Immature natural killer cell (primary cell): ENCODE measurements at regions not wholly inside any gene's neighbourhood (a gene's known extent, or its start where the extent isn't known, plus 50 kb on each side); places are given as distances from the start of the nearest gene placed in this dataset.

Experiments
- DNase-seq, 3 donors: peaks; one replicate each; pipeline ENCODE4 v3.0.0; 2022; ENCODE audit warnings: mixed read lengths in 1 of 3
- H3K27ac Mint-ChIP-seq, 6 donors: one replicate each; pipeline ENCODE4 v1.8.0; 2020; ENCODE audit warnings: mixed read lengths in 6 of 6, mild to moderate bottlenecking in 5 of 6, inconsistent platforms in 4 of 6, moderate library complexity in 3 of 6
- H3K27me3 Mint-ChIP-seq, 3 donors: one replicate each; pipeline ENCODE4 v1.8.0; 2020 to 2021; ENCODE audit warnings: low read depth in 3 of 3, mild to moderate bottlenecking in 3 of 3, mixed read lengths in 3 of 3, moderate library complexity in 3 of 3, inconsistent platforms in 1 of 3
- H3K36me3 Mint-ChIP-seq, 3 donors: one replicate each; pipeline ENCODE4 v1.8.0; 2020; ENCODE audit warnings: mixed read lengths in 3 of 3, inconsistent platforms in 2 of 3, mild to moderate bottlenecking in 2 of 3
- H3K4me1 Mint-ChIP-seq, 2 donors: one replicate each; pipeline ENCODE4 v1.8.0; 2020; ENCODE audit warnings: inconsistent platforms in 2 of 2, mild to moderate bottlenecking in 2 of 2, mixed read lengths in 2 of 2, moderate library complexity in 1 of 2
- H3K4me3 Mint-ChIP-seq, 5 donors: one replicate each; pipeline ENCODE4 v1.8.0; 2020; ENCODE audit warnings: mild to moderate bottlenecking in 5 of 5, mixed read lengths in 5 of 5, inconsistent platforms in 3 of 5, moderate library complexity in 3 of 5
- H3K9me3 Mint-ChIP-seq, 6 donors: one replicate each; pipeline ENCODE4 v1.8.0; 2020; ENCODE audit warnings: mild to moderate bottlenecking in 6 of 6, mixed read lengths in 6 of 6, inconsistent platforms in 4 of 6, moderate library complexity in 3 of 6

GRCh38 chr3:76582632-76583378 is 457.1 kb upstream of the ROBO2 start:
- H3K4me3 Mint-ChIP-seq: no peak overlapping the region
- no peak for DNase-seq
- no peaks in the 10 kb centered on the region for H3K4me1 Mint-ChIP-seq
- peaks cover 14 to 67% (median 21%) of the 10 kb centered on the region in 6 donors for H3K9me3 Mint-ChIP-seq
- H3K36me3 Mint-ChIP-seq: no peaks in the 10 kb centered on the region
- peaks cover 2% of the 10 kb centered on the region in 3 donors for H3K27me3 Mint-ChIP-seq
- H3K27ac Mint-ChIP-seq: no peak overlapping the region

DNA sequence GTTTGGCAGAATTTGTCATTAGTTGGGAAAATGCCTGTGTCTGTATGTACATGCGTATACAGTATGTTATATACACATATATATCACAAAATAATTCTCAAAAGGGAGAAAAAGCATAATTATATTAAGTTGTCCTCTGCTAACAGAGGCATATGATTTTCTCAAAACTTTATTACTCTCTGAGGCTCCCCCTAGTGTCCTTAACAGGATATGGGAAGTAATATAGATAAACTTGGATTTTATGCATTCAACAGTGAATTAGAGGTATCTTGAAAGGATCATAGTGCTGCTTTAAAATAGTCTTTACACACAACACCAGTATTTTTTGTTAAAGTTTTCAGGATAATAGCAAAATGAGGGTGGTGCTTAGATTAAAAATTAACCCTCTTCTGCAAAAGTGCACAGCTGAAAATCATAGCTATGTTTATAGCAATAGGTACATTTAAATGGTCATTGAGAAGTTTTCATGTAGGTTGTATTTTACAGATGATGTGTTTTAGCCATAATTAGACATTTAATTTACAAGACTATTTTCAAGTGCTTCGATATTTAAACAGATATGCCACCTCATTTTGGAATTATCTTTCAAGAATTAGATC is 454.0 kb upstream of the ROBO2 start:
- Mint-ChIP-seq H3K4me1 (no peaks in the 10 kb centered on the region), H3K9me3 (peaks cover 8 to 46% (median 15%) of the 10 kb centered on the region in 6 donors), H3K36me3 (no peaks in the 10 kb centered on the region), H3K27ac (no peak overlapping the region), H3K27me3 (peaks cover 0 to 2% (median 0%) of the 10 kb centered on the region in 3 donors), H3K4me3 (no peak overlapping the region)
- no peak for DNase-seq

- no peak for DNase-seq
- Mint-ChIP-seq H3K27me3 (no peaks in the 10 kb centered on the region), H3K4me1 (no peaks in the 10 kb centered on the region), H3K4me3 (no peak overlapping the region), H3K27ac (no peak overlapping the region), H3K36me3 (no peaks in the 10 kb centered on the region), H3K9me3 (peaks cover 8 to 44% (median 15%) of the 10 kb centered on the region in 6 donors)
Measured at GRCh38 chr3:76586471-76586870, 453.4 kb upstream of the ROBO2 start.

GRCh38 chr3:76610150-76610549 is 429.7 kb upstream of the ROBO2 start:
- H3K27ac Mint-ChIP-seq: no peak overlapping the region
- peaks cover 0 to 2% (median 0%) of the 10 kb centered on the region in 3 donors for H3K27me3 Mint-ChIP-seq
- H3K36me3 Mint-ChIP-seq: no peaks in the 10 kb centered on the region
- H3K9me3 Mint-ChIP-seq: peaks cover 2 to 35% (median 13%) of the 10 kb centered on the region in 6 donors
- no peak overlapping the region for H3K4me3 Mint-ChIP-seq
- DNase-seq: no peak
- H3K4me1 Mint-ChIP-seq: no peaks in the 10 kb centered on the region

DNA sequence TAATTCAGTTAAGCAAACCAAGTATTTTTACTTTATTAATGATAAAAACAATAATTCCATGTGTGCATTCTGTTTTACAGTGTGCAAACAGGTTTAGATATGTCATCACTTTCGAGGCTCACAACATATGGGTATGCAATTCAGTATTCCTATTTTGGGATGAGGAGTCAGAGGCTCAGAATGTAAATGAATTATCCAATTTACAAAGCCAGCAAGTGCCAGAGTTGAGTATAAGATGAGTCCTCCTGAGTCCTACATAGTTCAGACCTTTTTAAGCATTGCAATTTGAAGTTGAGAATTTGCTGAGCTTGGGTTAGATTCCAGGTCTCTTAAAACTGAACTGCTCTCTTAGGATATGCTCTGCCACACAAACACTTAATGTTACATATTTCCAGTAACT is 424.2 kb upstream of the ROBO2 start:
- no peaks in the 10 kb centered on the region for H3K4me1 Mint-ChIP-seq
- DNase-seq: no peak
- H3K9me3 Mint-ChIP-seq: peaks cover 7 to 36% (median 14%) of the 10 kb centered on the region in 6 donors
- H3K27ac Mint-ChIP-seq: no peak overlapping the region
- H3K4me3 Mint-ChIP-seq: no peak overlapping the region
- H3K36me3 Mint-ChIP-seq: no peaks in the 10 kb centered on the region
- H3K27me3 Mint-ChIP-seq: peaks cover 0 to 2% (median 0%) of the 10 kb centered on the region in 3 donors

GRCh38 chr3:76624164-76624563 is 415.7 kb upstream of the ROBO2 start:
- H3K36me3 Mint-ChIP-seq: peaks cover 0 to 4% (median 0%) of the 10 kb centered on the region in 3 donors
- DNase-seq: no peak
- no peak overlapping the region for H3K4me3 Mint-ChIP-seq
- H3K4me1 Mint-ChIP-seq: no peaks in the 10 kb centered on the region
- no peaks in the 10 kb centered on the region for H3K27me3 Mint-ChIP-seq
- peaks cover 12 to 50% (median 33%) of the 10 kb centered on the region in 6 donors for H3K9me3 Mint-ChIP-seq
- no peak overlapping the region for H3K27ac Mint-ChIP-seq

GRCh38 chr3:76627236-76627635 is 412.7 kb upstream of the ROBO2 start:
- H3K4me3 Mint-ChIP-seq: no peak overlapping the region
- peaks cover 12 to 57% (median 34%) of the 10 kb centered on the region in 6 donors for H3K9me3 Mint-ChIP-seq
- no peaks in the 10 kb centered on the region for H3K27me3 Mint-ChIP-seq
- H3K27ac Mint-ChIP-seq: no peak overlapping the region
- DNase-seq: no peak
- H3K36me3 Mint-ChIP-seq: peaks cover 0 to 4% (median 3%) of the 10 kb centered on the region in 3 donors
- no peaks in the 10 kb centered on the region for H3K4me1 Mint-ChIP-seq

- no peak overlapping the region for H3K4me3 Mint-ChIP-seq
- no peak overlapping the region for H3K27ac Mint-ChIP-seq
- H3K27me3 Mint-ChIP-seq: no peaks in the 10 kb centered on the region
- H3K36me3 Mint-ChIP-seq: peaks cover 0 to 3% (median 0%) of the 10 kb centered on the region in 3 donors
- DNase-seq: no peak
- peaks cover 5 to 48% (median 26%) of the 10 kb centered on the region in 6 donors for H3K9me3 Mint-ChIP-seq
- H3K4me1 Mint-ChIP-seq: no peaks in the 10 kb centered on the region
Measured at GRCh38 chr3:76631251-76631650, 408.6 kb upstream of the ROBO2 start.

- no peaks in the 10 kb centered on the region for H3K27me3 Mint-ChIP-seq
- H3K9me3 Mint-ChIP-seq: peaks cover 0 to 34% (median 22%) of the 10 kb centered on the region in 6 donors
- H3K4me3 Mint-ChIP-seq: no peak overlapping the region
- no peak for DNase-seq
- H3K4me1 Mint-ChIP-seq: no peaks in the 10 kb centered on the region
- H3K27ac Mint-ChIP-seq: no peak overlapping the region
- no peaks in the 10 kb centered on the region for H3K36me3 Mint-ChIP-seq
Measured at GRCh38 chr3:76638006-76638405, 401.9 kb upstream of the ROBO2 start.

DNA sequence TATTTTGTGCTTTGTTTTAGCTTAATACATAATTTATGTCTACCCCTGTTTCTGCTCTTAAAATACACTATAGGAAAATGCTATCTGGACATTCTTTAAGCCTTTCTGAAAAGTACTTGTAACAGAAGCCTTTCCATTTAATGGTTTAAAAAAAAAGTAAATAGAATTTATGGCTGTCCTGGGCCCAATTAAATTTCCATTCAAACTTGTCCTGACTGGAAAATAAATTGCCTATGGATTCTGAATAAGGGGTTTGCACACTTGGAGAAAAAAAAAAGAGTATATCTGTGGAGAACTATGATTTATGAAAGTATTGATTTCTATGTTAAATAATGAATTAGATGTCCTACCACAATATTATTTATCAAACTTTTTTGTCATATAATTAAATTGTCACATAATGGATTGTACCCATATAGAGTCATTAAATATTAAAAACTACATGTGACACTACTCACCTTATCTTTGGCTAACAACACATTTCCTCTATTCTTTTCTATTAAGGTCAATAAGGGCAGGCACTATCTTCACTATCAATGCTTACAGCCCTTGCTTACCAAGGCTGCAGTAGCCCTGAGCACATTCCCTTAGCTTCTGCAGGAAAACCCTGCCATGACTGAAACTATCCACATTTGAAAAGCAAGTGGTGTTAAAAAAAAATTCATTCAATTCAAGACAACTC is 396.1 kb upstream of the ROBO2 start:
- H3K27me3 Mint-ChIP-seq: no peaks in the 10 kb centered on the region
- no peak overlapping the region for H3K4me3 Mint-ChIP-seq
- no peak for DNase-seq
- H3K36me3 Mint-ChIP-seq: no peaks in the 10 kb centered on the region
- no peak overlapping the region for H3K27ac Mint-ChIP-seq
- peaks cover 9 to 47% (median 21%) of the 10 kb centered on the region in 6 donors for H3K9me3 Mint-ChIP-seq
- H3K4me1 Mint-ChIP-seq: no peaks in the 10 kb centered on the region

GRCh38 chr3:76644305-76644675 is 395.6 kb upstream of the ROBO2 start:
- H3K4me1 Mint-ChIP-seq: no peaks in the 10 kb centered on the region
- H3K9me3 Mint-ChIP-seq: peaks cover 9 to 47% (median 23%) of the 10 kb centered on the region in 6 donors
- H3K27me3 Mint-ChIP-seq: no peaks in the 10 kb centered on the region
- no peaks in the 10 kb centered on the region for H3K36me3 Mint-ChIP-seq
- no peak for DNase-seq
- no peak overlapping the region for H3K27ac Mint-ChIP-seq
- no peak overlapping the region for H3K4me3 Mint-ChIP-seq

DNA sequence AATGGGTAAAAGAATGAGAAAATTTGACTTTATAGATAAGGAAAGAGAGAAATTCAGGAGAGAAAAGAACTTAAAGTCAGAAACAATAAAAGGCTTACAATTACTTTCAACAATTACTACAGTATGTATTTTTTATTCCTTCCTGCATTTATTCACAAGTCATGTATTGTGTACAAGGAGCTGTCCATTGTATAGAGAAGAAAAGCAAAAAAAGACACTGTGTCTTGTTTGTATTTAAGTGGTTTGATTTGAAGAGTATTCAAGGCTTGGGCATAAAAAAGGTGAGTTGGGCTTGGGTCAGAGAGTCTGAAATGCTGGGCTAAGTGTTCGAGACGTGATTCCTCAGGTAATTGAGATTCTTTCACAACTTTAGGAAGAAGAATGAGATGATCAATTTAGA is 394.2 kb upstream of the ROBO2 start:
- H3K4me3 Mint-ChIP-seq: no peak overlapping the region
- no peaks in the 10 kb centered on the region for H3K4me1 Mint-ChIP-seq
- no peaks in the 10 kb centered on the region for H3K27me3 Mint-ChIP-seq
- H3K9me3 Mint-ChIP-seq: peaks cover 11 to 53% (median 22%) of the 10 kb centered on the region in 6 donors
- DNase-seq: no peak
- no peak overlapping the region for H3K27ac Mint-ChIP-seq
- no peaks in the 10 kb centered on the region for H3K36me3 Mint-ChIP-seq

DNA sequence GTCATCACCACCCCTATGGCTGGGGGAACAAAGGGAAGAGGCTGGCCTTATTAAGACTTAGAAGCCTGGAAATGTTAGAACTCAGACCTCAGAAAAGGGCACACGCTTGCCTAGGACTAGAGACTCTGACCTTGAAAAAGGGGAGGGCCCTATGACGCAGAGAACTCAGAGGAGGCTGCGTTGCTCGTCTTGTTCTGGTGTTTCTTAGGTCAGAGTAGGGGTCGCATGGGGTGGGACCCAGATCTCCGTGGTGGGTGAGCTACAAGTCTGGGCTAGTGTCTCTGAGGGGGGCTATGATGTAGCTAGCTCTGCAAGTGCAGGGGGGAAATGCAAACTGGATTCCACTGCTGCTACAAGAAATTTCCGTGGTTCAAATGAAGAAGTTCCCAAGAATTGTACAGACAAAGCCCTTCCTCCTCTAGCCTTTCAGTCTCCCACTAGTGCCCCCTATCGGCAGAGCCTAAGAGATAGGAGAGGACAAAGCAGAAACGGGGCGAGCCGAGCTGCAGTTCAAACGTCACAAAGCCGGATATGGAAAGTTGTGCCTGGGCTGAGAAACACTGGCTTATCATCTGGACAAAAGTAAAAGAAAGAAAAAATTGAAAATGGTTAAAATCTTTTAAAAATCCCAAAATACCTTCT is 392.9 kb upstream of the ROBO2 start:
- no peaks in the 10 kb centered on the region for H3K36me3 Mint-ChIP-seq
- no peak for DNase-seq
- H3K4me1 Mint-ChIP-seq: no peaks in the 10 kb centered on the region
- H3K27ac Mint-ChIP-seq: no peak overlapping the region
- H3K27me3 Mint-ChIP-seq: no peaks in the 10 kb centered on the region
- peaks cover 12 to 55% (median 20%) of the 10 kb centered on the region in 6 donors for H3K9me3 Mint-ChIP-seq
- H3K4me3 Mint-ChIP-seq: no peak overlapping the region

- Mint-ChIP-seq H3K4me1 (no peaks in the 10 kb centered on the region), H3K27me3 (no peaks in the 10 kb centered on the region), H3K27ac (no peak overlapping the region), H3K36me3 (no peaks in the 10 kb centered on the region), H3K4me3 (no peak overlapping the region), H3K9me3 (peaks cover 7 to 46% (median 12%) of the 10 kb centered on the region in 6 donors)
- no peak for DNase-seq
Measured at GRCh38 chr3:76651784-76652183, 388.1 kb upstream of the ROBO2 start.
